ENCODE measurements at regions not wholly inside any gene's neighbourhood (a gene's known extent, or its start where the extent isn't known, plus 50 kb on each side); places are given as distances from the start of the nearest gene placed in this dataset.
"Not testable (repeated sequence)": the region's sequence is repeated elsewhere in the genome, so short reads cannot be mapped to it uniquely, and the experiment has no call there.

DNA sequence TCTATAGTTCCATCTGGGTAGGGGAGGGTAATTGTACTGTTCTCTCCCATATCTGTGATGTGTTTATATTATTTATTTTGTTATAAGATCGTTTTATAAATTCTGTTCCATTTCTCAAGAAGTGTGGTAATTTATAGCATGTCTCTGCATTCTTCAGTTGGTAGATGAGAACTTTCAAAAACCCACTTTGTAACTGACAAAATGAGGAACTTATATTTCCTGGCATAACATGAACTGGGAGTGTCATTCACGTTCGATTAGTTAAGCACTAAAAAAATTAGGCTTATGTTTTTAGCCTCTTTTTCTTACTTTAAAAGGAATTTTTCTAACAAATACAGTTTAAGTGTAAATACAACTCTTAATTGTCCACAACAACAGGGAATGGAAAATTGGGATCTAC is 230.8 kb downstream of the CGGBP1 start:
- H3K27ac Mint-ChIP-seq (ENCODE audit: unreplicated experiment): no peak overlapping the region
- H3K27me3 Mint-ChIP-seq (ENCODE audit: low read depth): peaks cover 5% of the 10 kb centered on the region
- no peaks in the 10 kb centered on the region for H3K4me1 Mint-ChIP-seq (ENCODE audit: low read depth)
- TF ChIP-seq, protein P1, sequence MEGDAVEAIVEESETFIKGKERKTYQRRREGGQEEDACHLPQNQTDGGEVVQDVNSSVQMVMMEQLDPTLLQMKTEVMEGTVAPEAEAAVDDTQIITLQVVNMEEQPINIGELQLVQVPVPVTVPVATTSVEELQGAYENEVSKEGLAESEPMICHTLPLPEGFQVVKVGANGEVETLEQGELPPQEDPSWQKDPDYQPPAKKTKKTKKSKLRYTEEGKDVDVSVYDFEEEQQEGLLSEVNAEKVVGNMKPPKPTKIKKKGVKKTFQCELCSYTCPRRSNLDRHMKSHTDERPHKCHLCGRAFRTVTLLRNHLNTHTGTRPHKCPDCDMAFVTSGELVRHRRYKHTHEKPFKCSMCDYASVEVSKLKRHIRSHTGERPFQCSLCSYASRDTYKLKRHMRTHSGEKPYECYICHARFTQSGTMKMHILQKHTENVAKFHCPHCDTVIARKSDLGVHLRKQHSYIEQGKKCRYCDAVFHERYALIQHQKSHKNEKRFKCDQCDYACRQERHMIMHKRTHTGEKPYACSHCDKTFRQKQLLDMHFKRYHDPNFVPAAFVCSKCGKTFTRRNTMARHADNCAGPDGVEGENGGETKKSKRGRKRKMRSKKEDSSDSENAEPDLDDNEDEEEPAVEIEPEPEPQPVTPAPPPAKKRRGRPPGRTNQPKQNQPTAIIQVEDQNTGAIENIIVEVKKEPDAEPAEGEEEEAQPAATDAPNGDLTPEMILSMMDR (IDR thresholded peaks at IDR 0.05): no peak
- H3K9me3 Mint-ChIP-seq (ENCODE audit: low read depth): no peaks in the 10 kb centered on the region
- no peak for DNase-seq (ENCODE audit: low spot score)
- no peak overlapping the region for H3K4me3 Mint-ChIP-seq (ENCODE audit: unreplicated experiment)
- no peaks in the 10 kb centered on the region for H3K36me3 Mint-ChIP-seq (ENCODE audit: low read depth)

DNA sequence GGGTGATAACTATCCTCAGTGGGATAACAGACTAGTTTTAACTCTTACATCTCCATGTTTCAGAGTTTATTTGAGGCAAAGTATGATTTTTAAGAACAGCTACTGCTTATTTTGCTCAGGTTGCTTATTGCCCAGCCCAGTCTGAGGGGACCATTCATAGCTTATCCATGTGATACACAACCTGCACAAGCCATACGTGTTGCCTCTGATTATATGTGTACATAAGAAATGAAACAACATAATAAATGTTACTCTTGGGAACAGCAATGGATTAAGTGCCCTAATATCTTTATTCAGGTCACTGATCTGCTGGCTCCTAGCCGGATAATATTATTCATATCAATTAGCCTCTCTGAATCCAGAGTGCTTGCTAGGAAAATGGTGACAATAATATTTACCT is 236.2 kb downstream of the CGGBP1 start:
- DNase-seq (ENCODE audit: low spot score): no peak
- no peaks in the 10 kb centered on the region for H3K36me3 Mint-ChIP-seq (ENCODE audit: low read depth)
- H3K9me3 Mint-ChIP-seq (ENCODE audit: low read depth): no peaks in the 10 kb centered on the region
- H3K27ac Mint-ChIP-seq (ENCODE audit: unreplicated experiment): no peak overlapping the region
- no peaks in the 10 kb centered on the region for H3K4me1 Mint-ChIP-seq (ENCODE audit: low read depth)
- TF ChIP-seq, protein P1 (IDR thresholded peaks at IDR 0.05): no peak
- H3K4me3 Mint-ChIP-seq (ENCODE audit: unreplicated experiment): no peak overlapping the region
- H3K27me3 Mint-ChIP-seq (ENCODE audit: low read depth): peaks cover 2% of the 10 kb centered on the region

DNA sequence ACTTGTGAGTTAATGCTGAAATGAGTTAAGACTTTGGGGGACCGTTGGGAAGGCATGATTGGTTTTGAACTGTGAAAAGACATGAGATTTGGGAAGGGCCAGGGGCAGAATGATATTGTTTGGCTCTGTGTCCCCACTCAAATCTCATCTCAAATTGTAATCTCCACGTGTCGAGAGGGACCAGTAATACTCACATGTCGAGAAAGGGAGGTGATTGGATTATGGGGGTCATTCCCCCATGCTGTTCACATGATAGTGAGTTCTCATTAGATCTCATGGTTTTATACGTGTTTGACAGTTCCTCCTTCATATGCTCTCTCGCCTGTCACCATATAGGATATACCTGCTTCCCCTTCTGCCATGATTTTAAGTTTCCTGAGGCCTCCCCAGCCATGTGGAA is 245.3 kb downstream of the CGGBP1 start:
- H3K4me3 Mint-ChIP-seq (ENCODE audit: unreplicated experiment); H3K36me3 Mint-ChIP-seq (ENCODE audit: low read depth); H3K9me3 Mint-ChIP-seq (ENCODE audit: low read depth); H3K27ac Mint-ChIP-seq (ENCODE audit: unreplicated experiment); H3K27me3 Mint-ChIP-seq (ENCODE audit: low read depth); DNase-seq (ENCODE audit: low spot score); H3K4me1 Mint-ChIP-seq (ENCODE audit: low read depth): not testable (repeated sequence)

DNA sequence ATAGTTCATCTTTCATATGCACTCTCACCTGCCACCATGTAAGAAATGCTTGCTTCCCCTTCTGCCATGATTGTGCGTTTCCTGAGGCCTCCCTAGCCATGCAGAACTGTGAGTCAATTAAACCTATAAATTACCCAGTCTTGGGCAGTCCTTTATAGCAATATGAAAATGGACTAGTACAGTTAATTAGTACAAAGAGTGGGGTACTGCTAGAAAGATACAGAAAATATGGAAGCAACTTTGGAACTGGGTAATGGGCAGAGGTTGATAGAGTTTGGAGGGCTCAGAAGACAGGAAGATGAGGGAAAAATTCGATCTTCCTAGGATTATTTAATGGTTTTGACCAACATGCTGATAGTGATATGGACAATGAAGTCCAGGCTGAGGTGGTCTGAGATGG is 246.9 kb downstream of the CGGBP1 start:
- no peaks in the 10 kb centered on the region for H3K36me3 Mint-ChIP-seq (ENCODE audit: low read depth)
- no peaks in the 10 kb centered on the region for H3K27me3 Mint-ChIP-seq (ENCODE audit: low read depth)
- DNase-seq (ENCODE audit: low spot score): no peak
- TF ChIP-seq, protein P1 (IDR thresholded peaks at IDR 0.05): no peak
- H3K9me3 Mint-ChIP-seq (ENCODE audit: low read depth): peaks cover 4% of the 10 kb centered on the region
- no peak overlapping the region for H3K4me3 Mint-ChIP-seq (ENCODE audit: unreplicated experiment)
- no peaks in the 10 kb centered on the region for H3K4me1 Mint-ChIP-seq (ENCODE audit: low read depth)
- no peak overlapping the region for H3K27ac Mint-ChIP-seq (ENCODE audit: unreplicated experiment)

DNA sequence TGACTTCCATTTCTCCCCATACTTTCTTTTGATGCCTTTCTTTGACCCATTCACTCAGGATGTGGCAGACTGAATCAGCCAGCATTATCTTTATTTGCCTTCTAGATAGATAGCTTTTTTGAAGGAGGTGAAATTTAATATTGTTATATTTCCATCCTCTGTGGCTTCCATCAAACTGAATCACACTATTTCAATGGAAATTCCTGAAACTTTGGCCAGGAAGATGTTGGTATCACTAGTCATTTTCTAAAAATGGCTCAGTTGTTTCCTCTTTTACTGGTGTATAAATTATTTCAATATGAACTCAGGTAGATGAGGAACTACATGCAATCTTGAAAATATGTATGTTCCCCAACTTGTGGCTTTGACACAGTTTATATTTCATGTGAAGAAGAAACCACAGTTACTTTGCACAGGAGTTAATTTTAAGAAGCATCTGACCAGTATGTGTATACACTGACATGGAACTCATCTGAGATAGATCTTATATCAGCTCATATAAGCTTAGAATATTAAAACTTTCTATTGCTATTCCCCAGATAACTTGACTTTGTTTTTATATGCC is 248.3 kb downstream of the CGGBP1 start:
- Mint-ChIP-seq H3K9me3 (ENCODE audit: low read depth) (peaks cover 4% of the 10 kb centered on the region), H3K27me3 (ENCODE audit: low read depth) (no peaks in the 10 kb centered on the region), H3K36me3 (ENCODE audit: low read depth) (no peaks in the 10 kb centered on the region), H3K27ac (ENCODE audit: unreplicated experiment) (no peak overlapping the region), H3K4me1 (ENCODE audit: low read depth) (no peaks in the 10 kb centered on the region), H3K4me3 (ENCODE audit: unreplicated experiment) (no peak overlapping the region)
- TF ChIP-seq, protein P1 (IDR thresholded peaks at IDR 0.05): no peak
- no peak for DNase-seq (ENCODE audit: low spot score)

DNA sequence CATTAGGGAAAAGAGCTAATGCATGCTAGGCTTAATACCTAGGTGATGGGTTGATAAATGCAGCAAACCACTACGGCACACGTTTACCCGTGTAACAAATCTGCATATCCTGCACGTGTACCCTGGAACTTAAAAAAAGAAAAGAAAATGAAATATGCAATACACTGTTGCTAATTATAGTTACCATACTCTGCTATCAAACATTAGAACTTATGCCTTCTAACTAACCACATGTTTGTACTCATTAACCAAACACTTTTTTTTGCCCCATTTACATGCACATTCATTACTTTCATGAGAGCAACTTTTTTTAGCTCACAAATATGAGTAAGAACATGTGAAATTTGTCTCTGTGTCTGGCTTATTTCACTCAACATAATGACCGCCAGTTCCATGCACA is 253.1 kb downstream of the CGGBP1 start:
- Mint-ChIP-seq H3K4me3 (ENCODE audit: unreplicated experiment) (no peak overlapping the region), H3K36me3 (ENCODE audit: low read depth) (no peaks in the 10 kb centered on the region), H3K27me3 (ENCODE audit: low read depth) (peaks cover 10% of the 10 kb centered on the region), H3K27ac (ENCODE audit: unreplicated experiment) (no peak overlapping the region), H3K9me3 (ENCODE audit: low read depth) (no peaks in the 10 kb centered on the region), H3K4me1 (ENCODE audit: low read depth) (no peaks in the 10 kb centered on the region)
- TF ChIP-seq, protein P1 (IDR thresholded peaks at IDR 0.05): no peak
- DNase-seq (ENCODE audit: low spot score): no peak

Data from chondrocyte (in vitro differentiated cells).